CD4-positive, alpha-beta T cell treated with Interleukin-15 for 1 hour (primary cell): ENCODE measurements at regions not wholly inside any gene's neighbourhood (a gene's known extent, or its start where the extent isn't known, plus 50 kb on each side); places are given as distances from the start of the nearest gene placed in this dataset.
"Not testable (repeated sequence)": the region's sequence is repeated elsewhere in the genome, so short reads cannot be mapped to it uniquely, and the experiment has no call there.

Experiments used
- DNase-seq: peaks from one replicate; pipeline ENCODE4 v3.0.0-alpha.2; 2020

GRCh38 chr4:12421364-12421763 is 992.7 kb upstream of the HS3ST1 start:
- no peak for DNase-seq

GRCh38 chr4:12416755-12417154 is 988.1 kb upstream of the HS3ST1 start:
- no peak for DNase-seq

- DNase-seq = no peak
Observed at GRCh38 chr4:12414181-12414812, 985.6 kb upstream of the HS3ST1 start.

GRCh38 chr4:12411072-12411471 is 982.4 kb upstream of the HS3ST1 start:
- DNase-seq = no peak

- DNase-seq = no peak
Observed at GRCh38 chr4:12409507-12410190, 981.0 kb upstream of the HS3ST1 start.

- no peak for DNase-seq
Observed at GRCh38 chr4:12408364-12408763, 979.7 kb upstream of the HS3ST1 start.

- no peak for DNase-seq
Observed at GRCh38 chr4:12403175-12403574, 974.5 kb upstream of the HS3ST1 start.

GRCh38 chr4:12399781-12400180 is 971.1 kb upstream of the HS3ST1 start:
- DNase-seq = no peak

GRCh38 chr4:12393631-12394262 is 965.1 kb upstream of the HS3ST1 start:
- DNase-seq = no peak

- no peak for DNase-seq
Observed at GRCh38 chr4:12389604-12390003, 960.9 kb upstream of the HS3ST1 start.

GRCh38 chr4:12382567-12382966 is 953.9 kb upstream of the HS3ST1 start:
- no peak for DNase-seq

GRCh38 chr4:12379191-12379590 is 950.5 kb upstream of the HS3ST1 start:
- no peak for DNase-seq

- DNase-seq = no peak
Observed at GRCh38 chr4:12375805-12376204, 947.1 kb upstream of the HS3ST1 start.

GRCh38 chr4:12365869-12366268 is 937.2 kb upstream of the HS3ST1 start:
- not testable (repeated sequence) for DNase-seq

GRCh38 chr4:12360391-12360790 is 931.7 kb upstream of the HS3ST1 start:
- no peak for DNase-seq

- DNase-seq = no peak
Observed at GRCh38 chr4:12359420-12359819, 930.7 kb upstream of the HS3ST1 start.

GRCh38 chr4:12333083-12333482 is 904.4 kb upstream of the HS3ST1 start:
- DNase-seq = not testable (repeated sequence)

GRCh38 chr4:12324965-12325364 is 896.3 kb upstream of the HS3ST1 start:
- DNase-seq = no peak

- no peak for DNase-seq
Observed at GRCh38 chr4:12319765-12320164, 891.1 kb upstream of the HS3ST1 start.

- no peak for DNase-seq
Observed at GRCh38 chr4:12304905-12305304, 876.2 kb upstream of the HS3ST1 start.

GRCh38 chr4:12296366-12296765 is 867.7 kb upstream of the HS3ST1 start:
- no peak for DNase-seq

- DNase-seq = no peak
Observed at GRCh38 chr4:12293906-12294525, 865.3 kb upstream of the HS3ST1 start.

GRCh38 chr4:12286351-12286750 is 857.7 kb upstream of the HS3ST1 start:
- DNase-seq = no peak

- no peak for DNase-seq
Observed at GRCh38 chr4:12270546-12270945, 841.9 kb upstream of the HS3ST1 start.
